Mucosa of rectum (tissue), 2 donors: ENCODE measurements at regions not wholly inside any gene's neighbourhood (a gene's known extent, or its start where the extent isn't known, plus 50 kb on each side); places are given as distances from the start of the nearest gene placed in this dataset.

Experiments
- H3K27ac ChIP-seq, 2 donors: one replicate each; pipeline ENCODE4 v1.7.0; 2013; ENCODE audit warnings: inconsistent platforms in 2 of 2, low read depth in 2 of 2, low read length in 2 of 2
- H3K27me3 ChIP-seq, 2 donors: one replicate each; pipeline ENCODE4 v1.7.0; 2013; ENCODE audit warnings: low read length in 2 of 2; ENCODE audit not compliant: control insufficient read depth in 2 of 2, insufficient read depth in 2 of 2
- H3K36me3 ChIP-seq, 2 donors: one replicate each; pipeline ENCODE4 v1.7.0; 2013; ENCODE audit warnings: low read length in 2 of 2; ENCODE audit not compliant: control insufficient read depth in 2 of 2, insufficient read depth in 2 of 2
- H3K4me1 ChIP-seq, 2 donors: one replicate each; pipeline ENCODE4 v1.7.0; 2013; ENCODE audit warnings: low read length in 2 of 2, mild to moderate bottlenecking in 1 of 2; ENCODE audit not compliant: control insufficient read depth in 2 of 2, insufficient read depth in 2 of 2
- H3K4me3 ChIP-seq, 2 donors: one replicate each; pipeline ENCODE4 v1.7.0; 2013; ENCODE audit warnings: low read length in 2 of 2
- H3K9ac ChIP-seq, 2 donors: one replicate each; pipeline ENCODE4 v1.7.0; 2013; ENCODE audit warnings: low read length in 2 of 2, low read depth in 1 of 2, mild to moderate bottlenecking in 1 of 2
- H3K9me3 ChIP-seq, 2 donors: one replicate each; pipeline ENCODE4 v1.7.0; 2013; ENCODE audit warnings: low read length in 2 of 2; ENCODE audit not compliant: control insufficient read depth in 2 of 2
- donor health status: healthy.
- donor health status: Normal muscosa, but diverticular disease.

GRCh38 chr14:23694949-23695663 lies 58.9 kb downstream of the DHRS2 start:
- H3K36me3 ChIP-seq, result no peaks in the 10 kb centered on the region
- no peak overlapping the region for H3K9ac ChIP-seq
- no peaks in the 10 kb centered on the region for H3K4me1 ChIP-seq
- peaks cover 0 to 2% of the 10 kb centered on the region in 2 donors for H3K27me3 ChIP-seq
- H3K9me3 ChIP-seq, result no peaks in the 10 kb centered on the region
- H3K4me3 ChIP-seq, result peak overlapping the region; percentile 29 to 35
- H3K27ac ChIP-seq, result no peak overlapping the region

DNA sequence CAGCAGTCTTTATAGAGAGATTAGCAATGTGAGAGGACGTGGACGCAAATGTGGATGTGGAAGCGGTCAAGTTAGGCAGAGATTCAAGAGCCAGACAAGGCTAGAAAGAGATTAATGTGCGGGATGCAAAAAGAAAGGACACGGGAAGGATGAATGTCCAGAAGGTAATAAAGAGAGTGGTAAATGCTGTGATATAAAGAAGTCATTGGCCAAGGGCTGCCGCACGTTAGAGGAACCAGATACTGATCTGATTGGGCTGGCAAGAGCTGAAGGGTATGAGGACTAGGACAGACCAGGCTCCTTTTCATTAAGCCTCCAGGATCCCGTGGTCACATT lies 59.5 kb downstream of the DHRS2 start:
- no peak overlapping the region for H3K9ac ChIP-seq

DNA sequence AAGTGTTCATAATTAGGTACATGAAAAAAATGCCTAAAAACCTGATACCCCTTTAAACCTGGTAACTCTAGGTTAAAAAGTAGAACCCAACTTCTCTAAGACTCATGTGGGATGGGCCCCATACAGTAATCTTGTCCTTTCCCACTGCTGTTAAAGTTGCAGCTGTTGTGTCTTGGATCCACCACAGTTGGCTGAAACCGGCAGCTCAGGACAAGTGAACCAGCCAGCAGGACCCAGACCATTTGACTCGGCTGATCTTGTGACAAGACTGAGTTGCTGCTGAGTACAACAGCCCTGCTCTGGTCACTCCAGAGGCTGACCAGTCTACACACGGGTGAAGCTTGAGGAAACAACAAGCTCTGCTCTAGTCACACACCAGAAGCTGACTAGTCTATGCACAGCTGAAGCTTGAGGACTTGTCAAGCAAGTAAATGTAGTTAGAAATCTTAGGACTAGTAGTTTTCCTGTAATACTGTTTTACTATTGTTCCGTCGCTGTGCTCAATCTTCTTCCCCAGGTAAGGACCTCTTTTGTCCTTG lies 60.6 kb downstream of the DHRS2 start:
- no peak overlapping the region for H3K27ac ChIP-seq
- peaks cover 0 to 2% of the 10 kb centered on the region in 2 donors for H3K27me3 ChIP-seq
- no peak overlapping the region for H3K9ac ChIP-seq
- H3K4me1 ChIP-seq, result no peaks in the 10 kb centered on the region
- no peaks in the 10 kb centered on the region for H3K9me3 ChIP-seq
- no peaks in the 10 kb centered on the region for H3K36me3 ChIP-seq
- H3K4me3 ChIP-seq, result no peak overlapping the region

More for the DNA sequence above, 59.5 kb downstream of the DHRS2 start:
- Histone ChIP-seq H3K27ac (no peak overlapping the region), H3K27me3 (peaks cover 0 to 2% of the 10 kb centered on the region in 2 donors), H3K4me3 (peak overlapping the region in 1 of 2 donors; percentile 35), H3K36me3 (no peaks in the 10 kb centered on the region), H3K4me1 (no peaks in the 10 kb centered on the region), H3K9me3 (no peaks in the 10 kb centered on the region)

DNA sequence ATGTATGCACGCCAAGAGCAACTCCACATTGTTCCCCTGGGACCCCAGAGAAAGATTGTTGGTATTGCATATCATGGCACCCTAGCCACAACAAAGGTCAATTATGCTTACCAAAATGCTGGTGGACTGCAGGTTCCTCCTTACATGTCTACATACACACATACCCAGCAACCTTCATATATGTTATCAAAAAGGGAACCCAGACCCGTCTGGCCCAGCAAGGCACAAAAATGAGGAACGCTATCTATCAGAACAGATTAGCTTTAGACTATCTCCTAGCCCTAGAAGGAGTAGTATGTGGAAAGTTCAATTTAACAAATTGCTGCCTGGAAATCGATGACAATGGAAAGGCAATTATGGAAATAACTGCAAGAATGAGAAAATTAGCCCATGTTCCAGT lies 61.5 kb downstream of the DHRS2 start:
- Histone ChIP-seq H3K36me3 (no peaks in the 10 kb centered on the region), H3K27ac (no peak overlapping the region), H3K4me1 (no peaks in the 10 kb centered on the region), H3K4me3 (no peak overlapping the region), H3K27me3 (peaks cover 0 to 2% of the 10 kb centered on the region in 2 donors), H3K9me3 (no peaks in the 10 kb centered on the region), H3K9ac (no peak overlapping the region)

GRCh38 chr14:23702656-23703426 lies 66.7 kb downstream of the DHRS2 start:
- no peak overlapping the region for H3K4me3 ChIP-seq
- H3K36me3 ChIP-seq, result no peaks in the 10 kb centered on the region
- H3K27me3 ChIP-seq, result no peaks in the 10 kb centered on the region
- H3K9ac ChIP-seq, result no peak overlapping the region
- H3K27ac ChIP-seq, result no peak overlapping the region
- H3K9me3 ChIP-seq, result peaks cover 0 to 10% of the 10 kb centered on the region in 2 donors
- no peaks in the 10 kb centered on the region for H3K4me1 ChIP-seq

- H3K4me3 ChIP-seq, result no peak overlapping the region
- no peaks in the 10 kb centered on the region for H3K27me3 ChIP-seq
- peaks cover 0 to 10% of the 10 kb centered on the region in 2 donors for H3K9me3 ChIP-seq
- no peaks in the 10 kb centered on the region for H3K4me1 ChIP-seq
- no peak overlapping the region for H3K9ac ChIP-seq
- H3K27ac ChIP-seq, result no peak overlapping the region
- H3K36me3 ChIP-seq, result no peaks in the 10 kb centered on the region
Observed at GRCh38 chr14:23704890-23705289, 68.7 kb downstream of the DHRS2 start.

GRCh38 chr14:23707415-23707814 lies 71.3 kb downstream of the DHRS2 start:
- no peak overlapping the region for H3K9ac ChIP-seq
- no peaks in the 10 kb centered on the region for H3K36me3 ChIP-seq
- peaks cover 0 to 10% of the 10 kb centered on the region in 2 donors for H3K9me3 ChIP-seq
- no peak overlapping the region for H3K4me3 ChIP-seq
- no peaks in the 10 kb centered on the region for H3K27me3 ChIP-seq
- H3K27ac ChIP-seq, result no peak overlapping the region
- no peaks in the 10 kb centered on the region for H3K4me1 ChIP-seq

DNA sequence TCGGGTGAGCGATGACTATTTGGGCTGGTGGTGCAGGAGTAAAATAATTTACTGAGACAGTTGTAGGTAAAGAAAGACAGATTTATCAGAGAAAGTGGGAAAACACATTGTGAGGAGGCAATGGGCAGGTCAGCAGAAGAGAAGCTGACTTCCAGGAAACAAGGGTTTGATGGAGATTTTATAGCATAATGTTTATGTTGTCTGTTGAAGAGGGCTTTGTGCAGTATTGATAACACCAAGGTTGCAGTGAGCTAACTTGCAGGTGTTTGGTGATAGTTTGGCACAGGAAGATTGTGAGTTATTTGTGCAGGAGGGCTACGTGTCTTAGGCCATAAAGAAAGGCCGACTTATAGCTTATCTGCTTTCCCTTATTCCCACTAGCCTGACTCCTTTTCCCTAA lies 72.2 kb downstream of the DHRS2 start:
- Histone ChIP-seq H3K9me3 (peaks cover 0 to 10% of the 10 kb centered on the region in 2 donors), H3K36me3 (no peaks in the 10 kb centered on the region), H3K27ac (no peak overlapping the region), H3K27me3 (no peaks in the 10 kb centered on the region), H3K9ac (no peak overlapping the region), H3K4me1 (no peaks in the 10 kb centered on the region), H3K4me3 (no peak overlapping the region)

DNA sequence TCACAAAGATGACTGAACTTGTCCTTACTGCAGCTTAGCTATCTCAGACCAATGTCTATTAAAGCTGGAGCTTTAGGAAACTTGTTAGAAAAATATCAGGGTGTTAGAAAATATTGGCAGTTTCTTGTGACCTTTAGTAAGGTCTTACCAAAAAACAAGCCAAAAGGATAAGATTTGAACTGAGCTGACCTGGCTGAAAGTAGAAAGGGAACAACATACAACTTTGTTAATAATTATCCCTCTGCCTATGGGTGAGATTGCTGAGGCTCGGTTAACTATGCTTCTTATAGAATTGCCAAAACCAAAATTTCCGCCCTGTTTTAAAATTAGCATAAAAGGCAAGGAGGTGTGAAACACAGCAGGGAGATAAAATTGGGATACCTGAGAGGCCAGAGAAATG lies 73.8 kb downstream of the DHRS2 start:
- peaks cover 0 to 6% of the 10 kb centered on the region in 2 donors for H3K9me3 ChIP-seq
- no peak overlapping the region for H3K4me3 ChIP-seq
- no peak overlapping the region for H3K9ac ChIP-seq
- H3K27me3 ChIP-seq, result no peaks in the 10 kb centered on the region
- no peak overlapping the region for H3K27ac ChIP-seq
- no peaks in the 10 kb centered on the region for H3K4me1 ChIP-seq
- no peaks in the 10 kb centered on the region for H3K36me3 ChIP-seq

- no peaks in the 10 kb centered on the region for H3K9me3 ChIP-seq
- H3K27ac ChIP-seq, result no peak overlapping the region
- H3K36me3 ChIP-seq, result no peaks in the 10 kb centered on the region
- no peak overlapping the region for H3K4me3 ChIP-seq
- no peaks in the 10 kb centered on the region for H3K4me1 ChIP-seq
- H3K27me3 ChIP-seq, result no peaks in the 10 kb centered on the region
- no peak overlapping the region for H3K9ac ChIP-seq
Observed at GRCh38 chr14:23712287-23712686, 76.1 kb downstream of the DHRS2 start.
